OCI-LY7 (cell line): ENCODE measurements at regions not wholly inside any gene's neighbourhood (a gene's known extent, or its start where the extent isn't known, plus 50 kb on each side); places are given as distances from the start of the nearest gene placed in this dataset.

Experiments used
- BruUV-seq: library from RNA; stranded (reverse); fragments of 400-500 nt; replicated peaks from 2 replicates; lab custom pipeline; 2021; lab: Mats Ljungman, UMichigan
- CTCF ChIA-PET: fragments of 300-600 bp; sonication (Branson Sonifier 250); formaldehyde crosslinking; loops from one replicate; lab custom pipeline; 2022; ENCODE audit warnings: antibody characterized with exemption; ENCODE audit not compliant: unreplicated experiment; lab: Charles Lee
- POLR2A ChIA-PET: fragments of 300-600 bp; sonication (Branson Sonifier 250); formaldehyde crosslinking; loops from one replicate; lab custom pipeline; 2022; ENCODE audit warnings: antibody characterized with exemption; lab: Charles Lee
- DNase-seq: peaks from one replicate; pipeline ENCODE4 v3.0.0-alpha.2; 2015; ENCODE audit warnings: low spot score
- H2AFZ ChIP-seq: fragments of 200-600 bp; sonication (generic), shearing (Covaris generic); 2 replicates; pipeline ENCODE4 v1.6.1; 2014; ENCODE audit warnings: mild to moderate bottlenecking, antibody characterized with exemption, low read length, moderate library complexity
- H3K27ac ChIP-seq: fragments of 200-600 bp; sonication (generic); 2 replicates; pipeline ENCODE4 v1.5.1; 2014; ENCODE audit warnings: mixed run types, low read depth, mild to moderate bottlenecking, moderate library complexity, low read length, inconsistent platforms; ENCODE audit not compliant: poor library complexity, severe bottlenecking
- H3K36me3 ChIP-seq: fragments of 200-600 bp; sonication (generic); 2 replicates; pipeline ENCODE4 v1.6.1; 2014; ENCODE audit warnings: mild to moderate bottlenecking, antibody characterized with exemption, low read length, moderate library complexity, mixed read lengths; ENCODE audit not compliant: insufficient read depth
- H3K4me1 ChIP-seq: fragments of 200-600 bp; sonication (generic); 2 replicates; pipeline ENCODE4 v1.5.1; 2014; ENCODE audit warnings: mild to moderate bottlenecking, low read length; ENCODE audit not compliant: insufficient read depth, poor library complexity, severe bottlenecking
- H3K4me2 ChIP-seq: fragments of 200-600 bp; sonication (generic); 2 replicates; pipeline ENCODE4 v1.6.1; 2014; ENCODE audit warnings: mild to moderate bottlenecking, low read length
- H3K4me3 ChIP-seq: fragments of 200-600 bp; sonication (generic); 2 replicates; pipeline ENCODE4 v1.5.1; 2014; ENCODE audit warnings: mild to moderate bottlenecking, low read depth, low read length; ENCODE audit not compliant: poor library complexity, severe bottlenecking
- H3K79me2 ChIP-seq: fragments of 200-600 bp; sonication (generic); 2 replicates; pipeline ENCODE4 v1.6.1; 2016; ENCODE audit warnings: low read depth, mild to moderate bottlenecking, low read length, moderate library complexity, mixed read lengths; ENCODE audit not compliant: insufficient read depth
- H3K9me2 ChIP-seq: fragments of 200-600 bp; sonication (generic); 2 replicates; pipeline ENCODE4 v1.6.1; 2016; ENCODE audit warnings: mild to moderate bottlenecking, low read length, mixed read lengths; ENCODE audit not compliant: insufficient read depth
- H3K9me3 ChIP-seq: fragments of 200-600 bp; sonication (generic); 2 replicates; pipeline ENCODE4 v1.6.1; 2014; ENCODE audit warnings: mild to moderate bottlenecking, mixed run types, low read length, mixed read lengths
- H4K20me1 ChIP-seq: fragments of 200-600 bp; sonication (generic); 2 replicates; pipeline ENCODE4 v1.6.1; 2014; ENCODE audit warnings: mild to moderate bottlenecking, antibody characterized with exemption, low read length, moderate library complexity, mixed read lengths; ENCODE audit not compliant: insufficient read depth
- CTCF ChIP-seq: fragments of 200-600 bp; sonication (generic); conservative IDR thresholded peaks from 2 replicates; pipeline ENCODE4 v1.5.1; 2014; ENCODE audit warnings: mild to moderate bottlenecking, antibody characterized with exemption, low read length, moderate library complexity, mixed read lengths
- EZH2phosphoT487 ChIP-seq: fragments of 200-600 bp; sonication (generic); IDR thresholded peaks from 2 replicates; pipeline ENCODE4 v1.6.1; 2018; ENCODE audit warnings: low read depth, borderline replicate concordance, mild to moderate bottlenecking, mixed run types, antibody characterized with exemption, low read length, moderate library complexity, mixed read lengths
- intact Hi-C: fragments of 100-400 bp; cut with micrococcal nuclease; formaldehyde crosslinking; loops from one replicate; pipeline ENCODE4 v1.10.0; 2022; ENCODE audit not compliant: unreplicated experiment

GRCh38 chr2:228945710-228946109, 325.4 kb downstream of the PID1 start:
- intact Hi-C loops: no loop called here
- H3K9me3 ChIP-seq: no peaks in the 10 kb centered on the region
- no peaks in the 10 kb centered on the region for H3K4me1 ChIP-seq
- no peak for TF ChIP-seq EZH2phosphoT487
- H3K27ac ChIP-seq: no peak overlapping the region
- no peak overlapping the region for H2AFZ ChIP-seq
- H3K36me3 ChIP-seq: no peaks in the 10 kb centered on the region
- H3K4me2 ChIP-seq: no peak overlapping the region
- H4K20me1 ChIP-seq: no peaks in the 10 kb centered on the region
- BruUV-seq: no TSS peak
- POLR2A ChIA-PET: no interaction called here
- no peak overlapping the region for H3K4me3 ChIP-seq
- no peaks in the 10 kb centered on the region for H3K9me2 ChIP-seq
- CTCF ChIA-PET: no interaction called here
- no peaks in the 10 kb centered on the region for H3K79me2 ChIP-seq
- DNase-seq: no peak

- H3K4me3 ChIP-seq: no peak overlapping the region
Measured at GRCh38 chr2:228942856-228943255, 328.2 kb downstream of the PID1 start.

GRCh38 chr2:228938629-228939028, 332.5 kb downstream of the PID1 start:
- ChIA-PET CTCF (no interaction called here), POLR2A (no interaction called here)
- Histone ChIP-seq H3K4me1 (no peaks in the 10 kb centered on the region), H3K79me2 (no peaks in the 10 kb centered on the region), H3K9me2 (no peaks in the 10 kb centered on the region), H3K36me3 (no peaks in the 10 kb centered on the region), H3K4me3 (no peak overlapping the region), H3K27ac (no peak overlapping the region), H3K9me3 (no peaks in the 10 kb centered on the region), H4K20me1 (no peaks in the 10 kb centered on the region), H3K4me2 (no peak overlapping the region), H2AFZ (no peak overlapping the region)
- intact Hi-C loops: no loop called here
- no TSS peak for BruUV-seq
- DNase-seq: no peak
- TF ChIP-seq EZH2phosphoT487 (no peak), CTCF (no peak)

More at GRCh38 chr2:228942856-228943255, 328.2 kb downstream of the PID1 start:
- no peak overlapping the region for H3K4me2 ChIP-seq
- no peak for DNase-seq
- H2AFZ ChIP-seq: no peak overlapping the region
- no peaks in the 10 kb centered on the region for H3K9me3 ChIP-seq
- no peaks in the 10 kb centered on the region for H4K20me1 ChIP-seq
- H3K9me2 ChIP-seq: no peaks in the 10 kb centered on the region
- POLR2A ChIA-PET: interaction anchor here (0.6 kb wide), 1 partner anchor 17 kb away, joined by 3 read pairs; no protein-coding TSS in a partner anchor
- TF ChIP-seq EZH2phosphoT487: no peak
- no peak for TF ChIP-seq CTCF
- intact Hi-C loops: no loop called here
- H3K79me2 ChIP-seq: no peaks in the 10 kb centered on the region
- no TSS peak for BruUV-seq
- CTCF ChIA-PET: no interaction called here
- H3K36me3 ChIP-seq: no peaks in the 10 kb centered on the region
- no peaks in the 10 kb centered on the region for H3K4me1 ChIP-seq
- H3K27ac ChIP-seq: no peak overlapping the region
